Activated CD8-positive, alpha-beta T cell treated with anti-CD3 and anti-CD28 coated beads for 36 hours (primary cell): ENCODE measurements at regions not wholly inside any gene's neighbourhood (a gene's known extent, or its start where the extent isn't known, plus 50 kb on each side); places are given as distances from the start of the nearest gene placed in this dataset.

ENCODE experiments used
- ATAC-seq: fragments of 200-7000 bp; cut with Tn5 transposase; one replicate; pipeline ENCODE4 v1.10.0; 2021; ENCODE audit warnings: mild to moderate bottlenecking, moderate library complexity
- CTCF ChIA-PET: fragments of 350-600 bp; sonication (Branson Sonifier 250); formaldehyde crosslinking; loops from one replicate; lab custom pipeline; 2021; ENCODE audit warnings: antibody characterized with exemption; lab: Charles Lee
- POLR2A ChIA-PET: fragments of 350-600 bp; sonication (Branson Sonifier 250); formaldehyde crosslinking; loops from one replicate; lab custom pipeline; 2021; ENCODE audit warnings: antibody characterized with exemption; lab: Charles Lee
- DNase-seq: peaks from one replicate; pipeline ENCODE4 v3.0.0-alpha.2; 2020
- H3K27ac Mint-ChIP-seq: one replicate; pipeline ENCODE4 v1.8.0; 2021; ENCODE audit warnings: mild to moderate bottlenecking, mixed read lengths
- H3K27me3 Mint-ChIP-seq: one replicate; pipeline ENCODE4 v1.8.0; 2021; ENCODE audit warnings: mixed read lengths
- H3K36me3 Mint-ChIP-seq: one replicate; pipeline ENCODE4 v1.8.0; 2021; ENCODE audit warnings: low read depth, mixed read lengths
- H3K4me1 Mint-ChIP-seq: one replicate; pipeline ENCODE4 v1.8.0; 2021; ENCODE audit warnings: low read depth, mixed read lengths
- H3K4me3 Mint-ChIP-seq: one replicate; pipeline ENCODE4 v1.8.0; 2021; ENCODE audit warnings: mild to moderate bottlenecking, moderate library complexity, mixed read lengths
- H3K9me3 Mint-ChIP-seq: one replicate; pipeline ENCODE4 v1.8.0; 2021; ENCODE audit warnings: mixed read lengths
- CTCF ChIP-seq: fragments of 200-600 bp; IDR thresholded peaks from one replicate; pipeline ENCODE4 v1.8.0; 2022; ENCODE audit warnings: antibody characterized with exemption, mild to moderate bottlenecking
- intact Hi-C: fragments of 100-400 bp; cut with micrococcal nuclease; formaldehyde crosslinking; loops from one replicate; pipeline ENCODE4 v1.10.0; 2022

- Mint-ChIP-seq H3K36me3 (no peaks in the 10 kb centered on the region), H3K27ac (no peak overlapping the region), H3K27me3 (peaks cover 3% of the 10 kb centered on the region), H3K4me3 (no peak overlapping the region), H3K9me3 (peaks cover 2% of the 10 kb centered on the region), H3K4me1 (no peaks in the 10 kb centered on the region)
- ChIA-PET CTCF (no interaction called here), POLR2A (no interaction called here)
- no peak for DNase-seq
- ATAC-seq, result no peak
- intact Hi-C loops, result no loop called here
- no peak for TF ChIP-seq CTCF
Measured at GRCh38 chr1:213685992-213686582, 301.7 kb upstream of the PROX1 start.

- DNase-seq, result no peak
- no peak overlapping the region for H3K27ac Mint-ChIP-seq
- intact Hi-C loops, result no loop called here
- no peaks in the 10 kb centered on the region for H3K36me3 Mint-ChIP-seq
- POLR2A ChIA-PET, result no interaction called here
- peaks cover 3% of the 10 kb centered on the region for H3K27me3 Mint-ChIP-seq
- H3K4me1 Mint-ChIP-seq, result no peaks in the 10 kb centered on the region
- no peak for TF ChIP-seq CTCF
- no peak for ATAC-seq
- peaks cover 2% of the 10 kb centered on the region for H3K9me3 Mint-ChIP-seq
- CTCF ChIA-PET, result no interaction called here
- H3K4me3 Mint-ChIP-seq, result no peak overlapping the region
Measured at GRCh38 chr1:213686983-213687382, 300.8 kb upstream of the PROX1 start.

- DNase-seq, result no peak
Measured at GRCh38 chr1:213687832-213688231, 299.9 kb upstream of the PROX1 start.

GRCh38 chr1:213688655-213689054, 299.1 kb upstream of the PROX1 start:
- TF ChIP-seq CTCF, result no peak
- Mint-ChIP-seq H3K4me3 (no peak overlapping the region), H3K36me3 (no peaks in the 10 kb centered on the region), H3K4me1 (no peaks in the 10 kb centered on the region), H3K27me3 (no peaks in the 10 kb centered on the region), H3K27ac (no peak overlapping the region), H3K9me3 (no peaks in the 10 kb centered on the region)
- DNase-seq (no peak), ATAC-seq (no peak)
- POLR2A ChIA-PET, result no interaction called here
- CTCF ChIA-PET, result no interaction called here
- intact Hi-C loops, result no loop called here

More at GRCh38 chr1:213687832-213688231, 299.9 kb upstream of the PROX1 start:
- Mint-ChIP-seq H3K4me1 (no peaks in the 10 kb centered on the region), H3K27ac (no peak overlapping the region), H3K27me3 (no peaks in the 10 kb centered on the region), H3K9me3 (no peaks in the 10 kb centered on the region), H3K4me3 (no peak overlapping the region), H3K36me3 (no peaks in the 10 kb centered on the region)
- CTCF ChIA-PET, result no interaction called here
- no peak for ATAC-seq
- TF ChIP-seq CTCF, result no peak
- POLR2A ChIA-PET, result no interaction called here
- intact Hi-C loops, result no loop called here

GRCh38 chr1:213689260-213689659, 298.5 kb upstream of the PROX1 start:
- ChIA-PET POLR2A (no interaction called here), CTCF (no interaction called here)
- Mint-ChIP-seq H3K27ac (no peak overlapping the region), H3K9me3 (no peaks in the 10 kb centered on the region), H3K4me1 (no peaks in the 10 kb centered on the region), H3K36me3 (no peaks in the 10 kb centered on the region), H3K27me3 (no peaks in the 10 kb centered on the region), H3K4me3 (no peak overlapping the region)
- DNase-seq, result no peak
- ATAC-seq, result no peak
- no peak for TF ChIP-seq CTCF
- intact Hi-C loops, result no loop called here
